Mammary epithelial cell (primary cell): ENCODE measurements at regions not wholly inside any gene's neighbourhood (a gene's known extent, or its start where the extent isn't known, plus 50 kb on each side); places are given as distances from the start of the nearest gene placed in this dataset.

ENCODE experiments used
- EZH2 ChIP-seq: IDR thresholded peaks from 2 replicates; pipeline ENCODE4 v1.6.1; 2012; ENCODE audit warnings: low read length, inconsistent platforms, borderline replicate concordance
- TF ChIP-seq, protein P1 (sequence below), 2 donors: IDR thresholded peaks in 1 of 2; conservative IDR thresholded peaks in 1 of 2; 2 replicates each; pipeline ENCODE4 v1.5.1; 2011 to 2012; ENCODE audit warnings: inconsistent platforms in 2 of 2, low read length in 2 of 2, mild to moderate bottlenecking in 2 of 2, control low read depth in 1 of 2, low read depth in 1 of 2; ENCODE audit not compliant: insufficient read depth in 1 of 2; ENCODE audit errors: extremely low read depth in 1 of 2

GRCh38 chr3:191894406-191894805 is 433.4 kb downstream of the PYDC2 start:
- TF ChIP-seq, protein P1, sequence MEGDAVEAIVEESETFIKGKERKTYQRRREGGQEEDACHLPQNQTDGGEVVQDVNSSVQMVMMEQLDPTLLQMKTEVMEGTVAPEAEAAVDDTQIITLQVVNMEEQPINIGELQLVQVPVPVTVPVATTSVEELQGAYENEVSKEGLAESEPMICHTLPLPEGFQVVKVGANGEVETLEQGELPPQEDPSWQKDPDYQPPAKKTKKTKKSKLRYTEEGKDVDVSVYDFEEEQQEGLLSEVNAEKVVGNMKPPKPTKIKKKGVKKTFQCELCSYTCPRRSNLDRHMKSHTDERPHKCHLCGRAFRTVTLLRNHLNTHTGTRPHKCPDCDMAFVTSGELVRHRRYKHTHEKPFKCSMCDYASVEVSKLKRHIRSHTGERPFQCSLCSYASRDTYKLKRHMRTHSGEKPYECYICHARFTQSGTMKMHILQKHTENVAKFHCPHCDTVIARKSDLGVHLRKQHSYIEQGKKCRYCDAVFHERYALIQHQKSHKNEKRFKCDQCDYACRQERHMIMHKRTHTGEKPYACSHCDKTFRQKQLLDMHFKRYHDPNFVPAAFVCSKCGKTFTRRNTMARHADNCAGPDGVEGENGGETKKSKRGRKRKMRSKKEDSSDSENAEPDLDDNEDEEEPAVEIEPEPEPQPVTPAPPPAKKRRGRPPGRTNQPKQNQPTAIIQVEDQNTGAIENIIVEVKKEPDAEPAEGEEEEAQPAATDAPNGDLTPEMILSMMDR (conservative IDR thresholded peaks at IDR 0.05 in 1 of 2, IDR thresholded peaks at IDR 0.05 in 1 of 2; ENCODE audit: extremely low read depth in 1 of 2, insufficient read depth in 1 of 2, low read depth in 1 of 2, low read length in 2 of 2), result no peak
- TF ChIP-seq EZH2, result no peak
